Gastroesophageal sphincter (tissue), 3 donors: ENCODE measurements at regions not wholly inside any gene's neighbourhood (a gene's known extent, or its start where the extent isn't known, plus 50 kb on each side); places are given as distances from the start of the nearest gene placed in this dataset.

Source experiments
- CTCF ChIP-seq, 4 experiments: fragments of 200-600 bp in 2 of 4; fragments of 450-650 bp in 2 of 4; sonication (generic) in 1 of 4; IDR thresholded peaks; one replicate each; pipeline ENCODE4 v1.5.1; 2017 to 2019; ENCODE audit warnings: antibody characterized with exemption in 4 of 4, mild to moderate bottlenecking in 2 of 4, moderate library complexity in 2 of 4
- POLR2A ChIP-seq, 2 donors: fragments of 450-650 bp; IDR thresholded peaks; one replicate each; pipeline ENCODE4 v1.6.1; 2017; ENCODE audit warnings: antibody characterized with exemption in 2 of 2, mild to moderate bottlenecking in 2 of 2, moderate library complexity in 1 of 2

GRCh38 chr7:136179154-136179553 is 202.0 kb upstream of the MTPN start:
- TF ChIP-seq CTCF (IDR thresholded peaks at IDR 0.05) (no peak), POLR2A (IDR thresholded peaks at IDR 0.05) (no peak)
